K562 (cell line): ENCODE measurements at regions not wholly inside any gene's neighbourhood (a gene's known extent, or its start where the extent isn't known, plus 50 kb on each side); places are given as distances from the start of the nearest gene placed in this dataset.

ENCODE experiments used
- ATAC-seq: fragments of 200-7000 bp; cut with Tn5 transposase; 3 replicates; pipeline ENCODE4 v1.9.1; 2020; ENCODE audit warnings: moderate library complexity
- BruUV-seq: library from RNA; stranded (reverse); fragments of 400-500 nt; replicated peaks from 2 replicates; lab custom pipeline; 2021; lab: Mats Ljungman, UMichigan
- CTCF ChIA-PET: fragments of 300-600 bp; formaldehyde crosslinking; extraction: SDS; loops from one replicate; lab custom pipeline; 2021; ENCODE audit warnings: low intra/inter-chr PET ratio; lab: Yijun Ruan, JAX
- POLR2A ChIA-PET: fragments of 300-600, 350-650 bp; sonication (Branson Sonifier 250); formaldehyde crosslinking; extraction: SDS; loops from one replicate; lab custom pipeline; 2021; ENCODE audit warnings: antibody characterized with exemption, inconsistent platforms; lab: Yijun Ruan, JAX
- DNase-seq, 4 experiments: peaks; one replicate each; pipeline versions ENCODE4 v3.0.0 to v3.0.0-alpha.2; 2011 to 2018; ENCODE audit warnings: low spot score in 3 of 4, mixed read lengths in 3 of 4; ENCODE audit errors: extremely low read depth in 1 of 4
- FAIRE-seq: peaks from 2 replicates; lab custom pipeline; 2011; peaks lifted over from hg19 to GRCh38; lab: Jason Lieb, UNC
- H2AFZ ChIP-seq: 2 replicates; pipeline ENCODE4 v1.6.0; 2011; ENCODE audit warnings: low read depth, low read length, control low read depth, inconsistent platforms
- H3K27ac ChIP-seq: fragments of 200-600 bp; 3 replicates; pipeline ENCODE4 v1.8.0; 2011; ENCODE audit warnings: low read depth, mild to moderate bottlenecking, control low read depth, inconsistent platforms, low read length, moderate library complexity, mixed read lengths; ENCODE audit errors: extremely low read depth
- H3K27me3 ChIP-seq, 2 experiments: fragments of 300-600 bp in 1 of 2; 2 replicates in 1 of 2; 3 replicates in 1 of 2; pipeline versions ENCODE4 v1.6.0 to v1.8.0; 2011; ENCODE audit warnings: inconsistent platforms in 2 of 2, low read length in 2 of 2, mild to moderate bottlenecking in 1 of 2, mixed read lengths in 1 of 2, moderate library complexity in 1 of 2; ENCODE audit not compliant: control insufficient read depth in 2 of 2, insufficient read depth in 2 of 2
- H3K36me3 ChIP-seq: fragments of 300-600 bp; 3 replicates; pipeline ENCODE4 v1.8.0; 2011; ENCODE audit warnings: mild to moderate bottlenecking, low read length, inconsistent platforms; ENCODE audit not compliant: control insufficient read depth, insufficient read depth
- H3K4me1 ChIP-seq, 2 experiments: fragments of 200-600 bp in 1 of 2; replicated peaks in 1 of 2; 2 replicates in 1 of 2; 3 replicates in 1 of 2; pipeline versions ENCODE4 v1.5.1 to v1.8.0; 2011; ENCODE audit warnings: inconsistent platforms in 2 of 2, low read length in 2 of 2, mild to moderate bottlenecking in 1 of 2, mixed read lengths in 1 of 2, moderate library complexity in 1 of 2; ENCODE audit not compliant: control insufficient read depth in 2 of 2, insufficient read depth in 2 of 2
- H3K4me2 ChIP-seq: 2 replicates; pipeline ENCODE4 v1.6.1; 2011; ENCODE audit warnings: low read length, control low read depth, inconsistent platforms, mixed read lengths; ENCODE audit not compliant: insufficient read depth
- H3K4me3 ChIP-seq: fragments of 200-600 bp; sonication (generic), shearing (Covaris generic); 2 replicates; pipeline ENCODE4 v1.5.1; 2016; ENCODE audit warnings: control low read depth, inconsistent platforms
- H3K79me2 ChIP-seq: fragments of 200-600 bp; 3 replicates; pipeline ENCODE4 v1.8.0; 2011; ENCODE audit warnings: low read length, inconsistent platforms; ENCODE audit not compliant: control insufficient read depth, insufficient read depth
- H3K9ac ChIP-seq, 2 experiments: 2 replicates each; pipeline versions ENCODE4 v1.6.0 to v1.6.1; 2011; ENCODE audit warnings: low read depth in 2 of 2, low read length in 2 of 2, control low read depth in 1 of 2, inconsistent platforms in 1 of 2, mild to moderate bottlenecking in 1 of 2, mixed read lengths in 1 of 2; ENCODE audit not compliant: insufficient read depth in 1 of 2
- H3K9me1 ChIP-seq: one replicate; pipeline ENCODE4 v1.6.0; 2011; ENCODE audit warnings: inconsistent platforms, mild to moderate bottlenecking, low read length, moderate library complexity; ENCODE audit not compliant: control insufficient read depth, insufficient read depth
- H3K9me3 ChIP-seq: replicated peaks from 2 replicates; pipeline ENCODE4 v1.5.1; 2011; ENCODE audit warnings: low read depth, low read length, inconsistent platforms; ENCODE audit not compliant: control insufficient read depth, insufficient read depth
- H4K20me1 ChIP-seq: replicated peaks from 2 replicates; pipeline ENCODE4 v1.6.1; 2011; ENCODE audit warnings: low read length, inconsistent platforms, mixed read lengths; ENCODE audit not compliant: control insufficient read depth, insufficient read depth
- BCL6 ChIP-seq: fragments of 250-450 bp; sonication (Bioruptor Pico); IDR thresholded peaks from 2 replicates; pipeline ENCODE4 v1.4.0; 2020
- CSDE1 ChIP-seq, 2 experiments: fragments of 450-650 bp; IDR thresholded peaks; 2 replicates each; pipeline ENCODE4 v1.6.1; 2016; ENCODE audit warnings: mild to moderate bottlenecking in 1 of 2
- MAFF ChIP-seq: IDR thresholded peaks from 2 replicates; pipeline ENCODE4 v1.6.1; 2012; ENCODE audit warnings: low read length, improper control_type of control experiment
- RB1 ChIP-seq: fragments of 450-650 bp; IDR thresholded peaks from 2 replicates; pipeline ENCODE4 v1.6.1; 2017; ENCODE audit warnings: low read depth, mild to moderate bottlenecking
- WGBS: fragments of 100-300 bp; shearing (Covaris generic); methylation state at CpG from one replicate; pipeline ENCODE4 v1.1.6; 2016; ENCODE audit warnings: low coverage, mixed read lengths; ENCODE audit not compliant: insufficient coverage; ENCODE audit errors: missing lambda C conversion rate; 5-methylcytosine and 5-hydroxymethylcytosine counted together
- in situ Hi-C: fragments of 300-500 bp; cut with MboI; formaldehyde crosslinking; loops from 4 replicates; pipeline ENCODE4 v1.15.0; 2018; ENCODE audit warnings: inconsistent platforms, mixed read lengths
- intact Hi-C: fragments of 100-400 bp; cut with micrococcal nuclease; formaldehyde crosslinking; loops from 2 replicates; pipeline ENCODE4 v1.14.2; 2022
- TF ChIP-seq, protein P1 (sequence below): fragments of 450-650 bp; IDR thresholded peaks from 2 replicates; pipeline ENCODE4 v1.6.1; 2017; ENCODE audit warnings: antibody characterized with exemption, mild to moderate bottlenecking

GRCh38 chr5:125103459-125103858, 357.0 kb upstream of the ZNF608 start:
- in situ Hi-C loops, result no loop called here
- H3K9me1 ChIP-seq, result no peaks in the 10 kb centered on the region
- no peaks in the 10 kb centered on the region for H4K20me1 ChIP-seq
- no peaks in the 10 kb centered on the region for H3K27me3 ChIP-seq
- FAIRE-seq, result no peak
- no peaks in the 10 kb centered on the region for H3K4me1 ChIP-seq
- no peak overlapping the region for H3K27ac ChIP-seq
- 0% methylated on average over 1 of the region's 1 CpG for WGBS
- no peak for DNase-seq
- ATAC-seq, result no peak
- H3K4me3 ChIP-seq, result no peak overlapping the region
- no peaks in the 10 kb centered on the region for H3K36me3 ChIP-seq
- no peaks in the 10 kb centered on the region for H3K79me2 ChIP-seq
- no peak overlapping the region for H3K9ac ChIP-seq
- ChIA-PET CTCF (no interaction called here), POLR2A (interaction anchor here (0.6 kb wide), 1 partner anchor 123 kb away, joined by 3 read pairs; no protein-coding TSS in a partner anchor)
- TF ChIP-seq RB1 (no peak), BCL6 (CRISPR knock-in tag) (no peak), MAFF (no peak), CSDE1 (IDR thresholded peaks at IDR 0.05) (no peak)
- TF ChIP-seq, protein P1, sequence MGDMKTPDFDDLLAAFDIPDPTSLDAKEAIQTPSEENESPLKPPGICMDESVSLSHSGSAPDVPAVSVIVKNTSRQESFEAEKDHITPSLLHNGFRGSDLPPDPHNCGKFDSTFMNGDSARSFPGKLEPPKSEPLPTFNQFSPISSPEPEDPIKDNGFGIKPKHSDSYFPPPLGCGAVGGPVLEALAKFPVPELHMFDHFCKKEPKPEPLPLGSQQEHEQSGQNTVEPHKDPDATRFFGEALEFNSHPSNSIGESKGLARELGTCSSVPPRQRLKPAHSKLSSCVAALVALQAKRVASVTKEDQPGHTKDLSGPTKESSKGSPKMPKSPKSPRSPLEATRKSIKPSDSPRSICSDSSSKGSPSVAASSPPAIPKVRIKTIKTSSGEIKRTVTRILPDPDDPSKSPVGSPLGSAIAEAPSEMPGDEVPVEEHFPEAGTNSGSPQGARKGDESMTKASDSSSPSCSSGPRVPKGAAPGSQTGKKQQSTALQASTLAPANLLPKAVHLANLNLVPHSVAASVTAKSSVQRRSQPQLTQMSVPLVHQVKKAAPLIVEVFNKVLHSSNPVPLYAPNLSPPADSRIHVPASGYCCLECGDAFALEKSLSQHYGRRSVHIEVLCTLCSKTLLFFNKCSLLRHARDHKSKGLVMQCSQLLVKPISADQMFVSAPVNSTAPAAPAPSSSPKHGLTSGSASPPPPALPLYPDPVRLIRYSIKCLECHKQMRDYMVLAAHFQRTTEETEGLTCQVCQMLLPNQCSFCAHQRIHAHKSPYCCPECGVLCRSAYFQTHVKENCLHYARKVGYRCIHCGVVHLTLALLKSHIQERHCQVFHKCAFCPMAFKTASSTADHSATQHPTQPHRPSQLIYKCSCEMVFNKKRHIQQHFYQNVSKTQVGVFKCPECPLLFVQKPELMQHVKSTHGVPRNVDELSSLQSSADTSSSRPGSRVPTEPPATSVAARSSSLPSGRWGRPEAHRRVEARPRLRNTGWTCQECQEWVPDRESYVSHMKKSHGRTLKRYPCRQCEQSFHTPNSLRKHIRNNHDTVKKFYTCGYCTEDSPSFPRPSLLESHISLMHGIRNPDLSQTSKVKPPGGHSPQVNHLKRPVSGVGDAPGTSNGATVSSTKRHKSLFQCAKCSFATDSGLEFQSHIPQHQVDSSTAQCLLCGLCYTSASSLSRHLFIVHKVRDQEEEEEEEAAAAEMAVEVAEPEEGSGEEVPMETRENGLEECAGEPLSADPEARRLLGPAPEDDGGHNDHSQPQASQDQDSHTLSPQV, result no peak
- no TSS peak for BruUV-seq
- H3K4me2 ChIP-seq, result no peak overlapping the region
- intact Hi-C loops, result no loop called here
- H3K9me3 ChIP-seq, result no peaks in the 10 kb centered on the region
- no peak overlapping the region for H2AFZ ChIP-seq
